ENCODE measurements at regions not wholly inside any gene's neighbourhood (a gene's known extent, or its start where the extent isn't known, plus 50 kb on each side); places are given as distances from the start of the nearest gene placed in this dataset.
A peak's percentile ranks its signal among the peaks of the same experiment; 100 is the strongest.

- intact Hi-C loops (cut with DNase I) = no loop called here
- ATAC-seq (no peak), DNase-seq (peak in 1 of 4 donors; percentile 60)
- no peak overlapping the region for H3K4me3 ChIP-seq
- no peak overlapping the region for H3K27ac ChIP-seq
- H3K4me1 ChIP-seq = no peaks in the 10 kb centered on the region
- H3K36me3 ChIP-seq = no peaks in the 10 kb centered on the region
- TF ChIP-seq, protein P1, sequence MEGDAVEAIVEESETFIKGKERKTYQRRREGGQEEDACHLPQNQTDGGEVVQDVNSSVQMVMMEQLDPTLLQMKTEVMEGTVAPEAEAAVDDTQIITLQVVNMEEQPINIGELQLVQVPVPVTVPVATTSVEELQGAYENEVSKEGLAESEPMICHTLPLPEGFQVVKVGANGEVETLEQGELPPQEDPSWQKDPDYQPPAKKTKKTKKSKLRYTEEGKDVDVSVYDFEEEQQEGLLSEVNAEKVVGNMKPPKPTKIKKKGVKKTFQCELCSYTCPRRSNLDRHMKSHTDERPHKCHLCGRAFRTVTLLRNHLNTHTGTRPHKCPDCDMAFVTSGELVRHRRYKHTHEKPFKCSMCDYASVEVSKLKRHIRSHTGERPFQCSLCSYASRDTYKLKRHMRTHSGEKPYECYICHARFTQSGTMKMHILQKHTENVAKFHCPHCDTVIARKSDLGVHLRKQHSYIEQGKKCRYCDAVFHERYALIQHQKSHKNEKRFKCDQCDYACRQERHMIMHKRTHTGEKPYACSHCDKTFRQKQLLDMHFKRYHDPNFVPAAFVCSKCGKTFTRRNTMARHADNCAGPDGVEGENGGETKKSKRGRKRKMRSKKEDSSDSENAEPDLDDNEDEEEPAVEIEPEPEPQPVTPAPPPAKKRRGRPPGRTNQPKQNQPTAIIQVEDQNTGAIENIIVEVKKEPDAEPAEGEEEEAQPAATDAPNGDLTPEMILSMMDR (IDR thresholded peaks at IDR 0.05) = no peak
- H3K9me3 ChIP-seq = no peaks in the 10 kb centered on the region
- peaks cover 0 to 28% of the 10 kb centered on the region in 2 donors for H3K27me3 ChIP-seq
Measured at GRCh38 chr22:47374901-47375575, 612.6 kb downstream of the TBC1D22A start.

- intact Hi-C loops (cut with DNase I) = no loop called here
- no peak overlapping the region for H3K27ac ChIP-seq
- H3K4me1 ChIP-seq = no peaks in the 10 kb centered on the region
- no peak overlapping the region for H3K4me3 ChIP-seq
- peak in 1 of 4 donors; percentile 64 for DNase-seq
- ATAC-seq = no peak
- H3K9me3 ChIP-seq = no peaks in the 10 kb centered on the region
- peaks cover 0 to 28% of the 10 kb centered on the region in 2 donors for H3K27me3 ChIP-seq
- H3K36me3 ChIP-seq = no peaks in the 10 kb centered on the region
- TF ChIP-seq, protein P1 (IDR thresholded peaks at IDR 0.05) = no peak
Measured at GRCh38 chr22:47374273-47374771, 611.9 kb downstream of the TBC1D22A start.

- H3K9me3 ChIP-seq = no peaks in the 10 kb centered on the region
- TF ChIP-seq, protein P1 (IDR thresholded peaks at IDR 0.05) = no peak
- peaks cover 0 to 28% of the 10 kb centered on the region in 2 donors for H3K27me3 ChIP-seq
- DNase-seq = peak in 1 of 4 donors; percentile 43
- no peaks in the 10 kb centered on the region for H3K36me3 ChIP-seq
- no peak for ATAC-seq
- H3K4me1 ChIP-seq = no peaks in the 10 kb centered on the region
- no peak overlapping the region for H3K4me3 ChIP-seq
- H3K27ac ChIP-seq = no peak overlapping the region
- intact Hi-C loops (cut with DNase I) = no loop called here
Measured at GRCh38 chr22:47373648-47374272, 611.3 kb downstream of the TBC1D22A start.

GRCh38 chr22:47372596-47373385, 610.3 kb downstream of the TBC1D22A start:
- TF ChIP-seq, protein P1 (IDR thresholded peaks at IDR 0.05) = no peak
- peak in 1 of 4 donors; percentile 58 for DNase-seq
- H3K27ac ChIP-seq = no peak overlapping the region
- H3K9me3 ChIP-seq = no peaks in the 10 kb centered on the region
- H3K36me3 ChIP-seq = no peaks in the 10 kb centered on the region
- ATAC-seq = no peak
- no peak overlapping the region for H3K4me3 ChIP-seq
- intact Hi-C loops (cut with DNase I) = no loop called here
- H3K27me3 ChIP-seq = peaks cover 0 to 28% of the 10 kb centered on the region in 2 donors
- no peaks in the 10 kb centered on the region for H3K4me1 ChIP-seq

All from left lung (tissue), 4 donors.